ENCODE measurements at regions not wholly inside any gene's neighbourhood (a gene's known extent, or its start where the extent isn't known, plus 50 kb on each side); places are given as distances from the start of the nearest gene placed in this dataset.

DNA sequence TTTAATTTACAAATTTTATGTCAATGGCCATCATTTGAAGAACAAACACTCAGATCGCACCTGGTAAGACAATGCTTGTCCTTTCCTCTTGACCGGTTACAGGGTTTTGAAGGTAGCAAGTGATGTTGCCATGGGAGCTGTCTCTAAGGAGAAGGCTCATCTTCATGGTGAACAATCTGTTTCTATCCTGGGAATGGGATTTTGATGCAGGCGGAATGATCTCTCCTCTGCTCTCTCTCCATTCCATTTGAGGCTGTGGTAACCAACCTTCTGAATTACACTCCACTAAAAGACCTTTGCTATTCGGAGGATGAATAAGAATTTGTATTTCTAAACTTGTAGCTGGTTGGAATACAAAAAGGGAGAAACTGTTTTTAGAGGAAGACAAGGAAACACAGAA is 57.9 kb upstream of the SLC5A9 start:
- no peak for DNase-seq (ENCODE audit: low read depth)
- in situ Hi-C loops (cut with HindIII; ENCODE audit: low pct_unique_long_range_greater_than_20kb, low sequenced_read_pairs) = no loop called here

DNA sequence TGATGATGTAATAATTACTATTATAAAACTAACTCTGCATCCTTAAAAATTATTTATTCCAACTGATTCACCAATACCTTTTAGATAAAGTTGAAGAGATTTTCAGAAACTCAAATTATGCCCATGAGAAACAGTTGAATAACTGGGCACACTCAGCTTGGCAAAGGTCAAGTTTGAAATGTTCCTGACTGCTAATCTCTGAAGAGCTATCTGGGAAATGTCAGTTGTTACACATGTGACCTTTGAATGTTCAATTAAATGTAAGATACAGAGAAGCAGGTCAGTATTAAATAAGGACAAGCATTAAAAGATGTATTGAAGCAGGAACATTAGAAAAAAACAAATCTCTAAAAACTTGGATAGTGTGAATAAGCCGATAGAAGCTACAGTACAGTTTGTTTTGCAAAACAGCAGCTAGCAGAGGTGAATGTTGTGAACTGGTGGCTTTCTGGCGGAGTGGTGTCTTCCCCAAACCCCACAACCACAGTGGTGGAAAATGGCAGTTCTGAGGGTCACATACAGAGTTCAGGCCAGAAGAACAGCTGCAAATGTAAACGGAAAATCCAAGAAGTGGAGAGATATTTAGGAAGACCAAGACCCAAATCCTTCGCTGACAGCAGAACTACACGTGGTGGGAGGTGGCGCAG is 61.9 kb upstream of the SLC5A9 start:
- no peak for DNase-seq (ENCODE audit: low read depth)
- in situ Hi-C loops (cut with HindIII; ENCODE audit: low pct_unique_long_range_greater_than_20kb, low sequenced_read_pairs) = no loop called here

GRCh38 chr1:48139275-48139674 is 83.2 kb upstream of the SLC5A9 start:
- in situ Hi-C loops (cut with HindIII; ENCODE audit: low pct_unique_long_range_greater_than_20kb, low sequenced_read_pairs) = no loop called here
- no peak for DNase-seq (ENCODE audit: low read depth)

DNA sequence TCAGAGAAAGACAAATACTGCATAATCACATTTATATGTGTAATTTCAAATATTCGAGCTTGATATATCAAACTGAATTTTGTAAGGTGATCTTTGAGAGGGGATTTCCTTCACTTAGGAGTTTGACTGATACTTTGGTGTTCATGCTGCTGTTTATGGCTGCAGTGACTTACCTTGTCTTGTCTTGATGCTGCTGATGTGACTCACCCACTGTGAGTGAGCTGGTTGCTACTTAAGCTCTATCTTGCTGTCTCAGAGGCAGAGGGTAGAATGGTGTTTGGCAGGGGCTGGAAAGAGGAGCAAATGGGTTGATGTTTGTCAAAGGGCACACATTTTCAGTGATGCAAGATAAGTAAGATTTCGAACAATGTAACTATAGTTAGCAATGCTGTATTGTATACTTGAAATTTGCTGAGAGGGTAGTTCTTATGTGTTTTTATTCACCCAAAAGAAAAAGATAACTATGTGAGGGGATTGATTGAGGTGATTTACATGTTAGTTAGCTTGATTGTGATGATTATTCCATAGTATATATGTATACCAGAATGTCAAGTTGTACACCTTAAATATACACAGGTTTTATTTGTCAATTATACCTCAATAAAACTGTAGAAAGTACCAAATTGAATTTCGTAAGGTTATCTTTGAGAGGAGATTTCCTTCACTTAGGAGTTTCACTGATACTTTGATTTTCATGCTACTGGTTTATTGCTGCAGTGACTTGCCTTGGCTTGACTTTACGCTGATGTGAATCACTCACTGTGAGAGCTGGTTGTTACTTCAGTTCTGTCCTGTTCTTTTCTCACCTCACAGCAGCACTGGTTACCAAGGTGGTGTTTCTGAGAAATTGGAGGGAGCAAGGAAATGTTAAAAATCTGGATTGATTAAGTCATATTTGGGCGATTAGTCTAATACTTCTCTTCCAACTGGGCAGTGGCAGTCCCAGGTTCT is 94.5 kb upstream of the SLC5A9 start:
- in situ Hi-C loops (cut with HindIII; ENCODE audit: low pct_unique_long_range_greater_than_20kb, low sequenced_read_pairs) = no loop called here
- no peak for DNase-seq (ENCODE audit: low read depth)

GRCh38 chr1:48123647-48124046 is 98.9 kb upstream of the SLC5A9 start:
- no peak for DNase-seq (ENCODE audit: low read depth)
- in situ Hi-C loops (cut with HindIII; ENCODE audit: low pct_unique_long_range_greater_than_20kb, low sequenced_read_pairs) = no loop called here

GRCh38 chr1:48121955-48122354 is 100.6 kb upstream of the SLC5A9 start:
- no peak for DNase-seq (ENCODE audit: low read depth)
- in situ Hi-C loops (cut with HindIII; ENCODE audit: low pct_unique_long_range_greater_than_20kb, low sequenced_read_pairs) = no loop called here

GRCh38 chr1:48120621-48121020 is 101.9 kb upstream of the SLC5A9 start:
- in situ Hi-C loops (cut with HindIII; ENCODE audit: low pct_unique_long_range_greater_than_20kb, low sequenced_read_pairs) = no loop called here
- no peak for DNase-seq (ENCODE audit: low read depth)

- DNase-seq (ENCODE audit: low read depth) = no peak
- in situ Hi-C loops (cut with HindIII; ENCODE audit: low pct_unique_long_range_greater_than_20kb, low sequenced_read_pairs) = no loop called here
Observed at GRCh38 chr1:48115835-48116234, 106.7 kb upstream of the SLC5A9 start.

- no peak for DNase-seq (ENCODE audit: low read depth)
- in situ Hi-C loops (cut with HindIII; ENCODE audit: low pct_unique_long_range_greater_than_20kb, low sequenced_read_pairs) = no loop called here
Observed at GRCh38 chr1:48114596-48115382, 107.7 kb upstream of the SLC5A9 start.

- DNase-seq (ENCODE audit: low read depth) = peak; percentile 44
- in situ Hi-C loops (cut with HindIII; ENCODE audit: low pct_unique_long_range_greater_than_20kb, low sequenced_read_pairs) = no loop called here
Observed at GRCh38 chr1:48109390-48110013, 112.3 kb upstream of the TRABD2B start.

GRCh38 chr1:48107516-48107915 is 110.3 kb upstream of the TRABD2B start:
- in situ Hi-C loops (cut with HindIII; ENCODE audit: low pct_unique_long_range_greater_than_20kb, low sequenced_read_pairs) = no loop called here
- peak; percentile 63 for DNase-seq (ENCODE audit: low read depth)

DNA sequence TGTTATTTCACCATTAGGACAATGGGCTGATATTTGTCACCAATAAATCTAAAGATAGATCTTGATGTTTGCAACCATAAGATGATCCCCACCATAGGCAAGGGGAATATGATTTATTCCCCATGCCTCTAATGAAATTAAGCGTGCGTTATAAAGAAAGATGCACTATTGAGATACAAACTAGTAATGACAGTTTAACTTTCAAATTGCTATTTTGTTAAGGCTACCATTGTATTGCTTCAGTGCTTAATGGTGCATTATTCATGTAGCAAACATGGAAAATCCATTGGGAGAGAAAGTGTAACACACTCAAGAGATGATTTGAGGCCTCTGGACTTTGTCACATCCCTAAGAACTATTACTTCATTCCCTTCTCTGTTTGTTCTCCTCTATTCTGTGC is 108.9 kb upstream of the TRABD2B start:
- in situ Hi-C loops (cut with HindIII; ENCODE audit: low pct_unique_long_range_greater_than_20kb, low sequenced_read_pairs) = no loop called here
- no peak for DNase-seq (ENCODE audit: low read depth)

DNA sequence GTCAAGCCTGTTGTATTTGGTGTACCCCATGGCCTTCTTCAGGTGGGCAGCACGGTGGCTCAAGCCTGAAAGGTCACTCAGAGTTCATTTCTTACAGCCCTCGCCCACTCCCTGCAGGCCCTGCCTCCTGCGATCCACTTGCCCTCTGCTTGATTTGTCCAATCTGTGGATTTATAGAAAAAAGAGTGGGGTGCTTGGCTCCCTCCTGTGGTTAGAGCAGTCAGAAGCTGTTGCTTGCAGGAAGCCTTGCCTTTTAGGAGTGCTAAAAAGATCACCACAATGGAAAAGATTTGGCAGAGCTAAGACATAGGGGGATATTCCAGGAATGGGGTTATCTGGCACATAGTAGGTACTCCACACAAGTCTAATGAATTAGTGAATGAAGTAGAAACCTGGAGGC is 108.0 kb upstream of the TRABD2B start:
- peak; percentile 33 for DNase-seq (ENCODE audit: low read depth)
- in situ Hi-C loops (cut with HindIII; ENCODE audit: low pct_unique_long_range_greater_than_20kb, low sequenced_read_pairs) = no loop called here

- in situ Hi-C loops (cut with HindIII; ENCODE audit: low pct_unique_long_range_greater_than_20kb, low sequenced_read_pairs) = no loop called here
- no peak for DNase-seq (ENCODE audit: low read depth)
Observed at GRCh38 chr1:48103495-48103894, 106.3 kb upstream of the TRABD2B start.

DNA sequence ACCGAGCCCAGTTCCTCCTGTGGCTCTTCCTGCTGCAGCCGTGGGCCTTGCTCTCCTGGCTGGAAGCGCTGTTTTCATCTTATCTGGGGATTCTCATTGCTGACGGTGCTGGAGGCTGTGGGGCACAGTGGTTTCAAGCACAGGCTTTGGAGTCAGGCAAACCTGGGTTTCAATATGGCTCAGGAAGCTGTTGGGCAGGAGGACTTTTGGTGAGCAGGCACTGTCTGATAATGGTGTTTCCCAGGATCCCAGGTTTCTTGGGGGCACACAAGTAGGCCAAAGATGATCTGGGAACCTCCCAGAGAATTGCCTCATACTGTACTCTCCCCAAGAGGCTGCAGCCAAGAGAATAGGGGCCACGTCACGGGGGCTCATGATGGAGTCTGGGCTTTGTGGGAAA is 105.6 kb upstream of the TRABD2B start:
- in situ Hi-C loops (cut with HindIII; ENCODE audit: low pct_unique_long_range_greater_than_20kb, low sequenced_read_pairs) = no loop called here
- DNase-seq (ENCODE audit: low read depth) = no peak

DNA sequence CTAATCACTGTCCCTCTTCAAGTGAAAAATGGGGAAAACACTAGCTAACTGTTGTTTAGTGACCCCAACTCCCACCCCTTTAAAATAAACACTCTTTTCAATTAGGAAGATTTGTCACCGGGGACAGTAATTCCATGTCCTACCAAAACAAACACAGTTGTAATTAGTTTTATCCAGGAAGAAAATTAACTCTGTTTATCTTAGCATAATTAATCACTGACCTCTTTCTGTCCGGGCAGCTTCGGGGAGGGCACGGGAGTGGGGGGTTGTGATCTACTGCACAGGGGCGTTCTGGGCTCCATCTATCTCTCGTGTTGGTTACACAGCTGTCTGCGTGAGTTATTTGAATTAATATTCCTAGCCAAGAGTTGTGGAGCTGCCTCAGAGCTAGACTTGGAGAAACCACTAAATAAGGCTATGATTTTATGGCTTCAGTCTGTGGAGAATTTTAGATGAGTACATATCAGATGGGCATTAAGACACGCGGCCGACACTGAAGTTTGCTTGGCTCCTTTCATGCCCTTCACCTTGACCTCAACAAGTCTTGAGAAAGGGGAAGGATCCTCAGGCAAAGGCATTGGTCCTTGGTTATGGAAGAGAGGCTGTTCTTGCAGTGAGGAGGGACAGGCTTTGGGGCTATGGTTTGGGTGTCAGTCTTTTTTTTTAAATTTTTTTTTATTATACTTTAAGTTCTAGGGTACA is 102.0 kb upstream of the TRABD2B start:
- no peak for DNase-seq (ENCODE audit: low read depth)
- in situ Hi-C loops (cut with HindIII; ENCODE audit: low pct_unique_long_range_greater_than_20kb, low sequenced_read_pairs) = no loop called here

GRCh38 chr1:48093696-48094528 is 96.7 kb upstream of the TRABD2B start:
- in situ Hi-C loops (cut with HindIII; ENCODE audit: low pct_unique_long_range_greater_than_20kb, low sequenced_read_pairs) = no loop called here
- DNase-seq (ENCODE audit: low read depth) = peak; percentile 52

Measured in Caki2 (cell line).